SK-N-SH (cell line): ENCODE measurements at regions not wholly inside any gene's neighbourhood (a gene's known extent, or its start where the extent isn't known, plus 50 kb on each side); places are given as distances from the start of the nearest gene placed in this dataset.

Experiments
- CTCF ChIP-seq: fragments of 200-600 bp; sonication (generic); IDR thresholded peaks from 2 replicates; pipeline ENCODE4 v1.6.1; 2017; ENCODE audit warnings: antibody characterized with exemption, mild to moderate bottlenecking, moderate library complexity
- EP300 ChIP-seq, 2 experiments: IDR thresholded peaks; 2 replicates each; pipeline versions ENCODE4 v1.4.0 to v1.6.1; 2012; ENCODE audit warnings: borderline replicate concordance in 1 of 2, low read depth in 1 of 2, low read length in 1 of 2
- EZH2phosphoT487 ChIP-seq: fragments of 200-600 bp; sonication (generic); IDR thresholded peaks from 2 replicates; pipeline ENCODE4 v1.6.1; 2017; ENCODE audit warnings: low read depth, mixed run types, mild to moderate bottlenecking, antibody characterized with exemption, moderate library complexity, borderline replicate concordance
- GATA2 ChIP-seq: sonication (generic); formaldehyde crosslinking; IDR thresholded peaks from 2 replicates; pipeline ENCODE4 v1.5.0; 2020; ENCODE audit warnings: mild to moderate bottlenecking, missing genetic modification reagents
- POLR2AphosphoS5 ChIP-seq: IDR thresholded peaks from 2 replicates; pipeline ENCODE4 v1.6.1; 2012; ENCODE audit warnings: low read depth, low read length
- SMC3 ChIP-seq: IDR thresholded peaks from 2 replicates; pipeline ENCODE4 v1.6.1; 2012; ENCODE audit warnings: low read depth, low read length, improper control_type of control experiment
- USF2 ChIP-seq: fragments of 150-350 bp; IDR thresholded peaks from 2 replicates; pipeline ENCODE4 v1.6.1; 2017; ENCODE audit warnings: antibody characterized with exemption, low read length, low read depth, borderline replicate concordance
- YY1 ChIP-seq: IDR thresholded peaks from 2 replicates; pipeline ENCODE4 v1.4.0; 2012; ENCODE audit warnings: low read depth, mild to moderate bottlenecking
- TF ChIP-seq, protein P1 (sequence below): IDR thresholded peaks from 2 replicates; pipeline ENCODE4; 2012

GRCh38 chr2:125561302-125561701 is 1094.7 kb upstream of the GYPC start:
- TF ChIP-seq USF2 (no peak), YY1 (no peak), CTCF (no peak), SMC3 (no peak), POLR2AphosphoS5 (no peak), GATA2 (CRISPR knock-in tag) (no peak), EZH2phosphoT487 (no peak), EP300 (IDR thresholded peaks at IDR 0.05; ENCODE audit: borderline replicate concordance in 1 of 2, low read depth in 1 of 2, low read length in 1 of 2) (no peak)
- TF ChIP-seq, protein P1, sequence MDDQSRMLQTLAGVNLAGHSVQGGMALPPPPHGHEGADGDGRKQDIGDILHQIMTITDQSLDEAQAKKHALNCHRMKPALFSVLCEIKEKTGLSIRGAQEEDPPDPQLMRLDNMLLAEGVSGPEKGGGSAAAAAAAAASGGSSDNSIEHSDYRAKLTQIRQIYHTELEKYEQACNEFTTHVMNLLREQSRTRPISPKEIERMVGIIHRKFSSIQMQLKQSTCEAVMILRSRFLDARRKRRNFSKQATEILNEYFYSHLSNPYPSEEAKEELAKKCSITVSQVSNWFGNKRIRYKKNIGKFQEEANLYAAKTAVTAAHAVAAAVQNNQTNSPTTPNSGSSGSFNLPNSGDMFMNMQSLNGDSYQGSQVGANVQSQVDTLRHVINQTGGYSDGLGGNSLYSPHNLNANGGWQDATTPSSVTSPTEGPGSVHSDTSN: no peak
